ENCODE measurements at regions not wholly inside any gene's neighbourhood (a gene's known extent, or its start where the extent isn't known, plus 50 kb on each side); places are given as distances from the start of the nearest gene placed in this dataset.
"Not testable (repeated sequence)": the region's sequence is repeated elsewhere in the genome, so short reads cannot be mapped to it uniquely, and the experiment has no call there.

DNA sequence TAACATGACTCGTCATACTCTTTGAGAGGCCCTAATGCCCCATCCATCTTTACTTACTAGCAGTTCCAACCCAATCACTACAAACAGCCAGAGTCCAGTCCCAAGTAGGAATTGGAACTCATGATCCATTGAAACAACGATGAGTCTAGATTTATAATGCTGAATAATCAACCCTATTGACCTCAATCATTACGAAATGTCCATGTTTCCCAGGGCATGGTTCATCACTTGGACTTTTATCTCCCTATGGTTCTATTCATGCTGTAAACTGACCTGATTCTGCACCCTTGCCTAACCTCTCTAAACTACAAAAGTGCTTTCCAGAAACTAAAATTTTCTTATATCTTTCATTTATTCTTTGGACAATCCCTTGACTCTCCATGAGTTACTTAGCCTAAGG is 840.0 kb upstream of the B3GALT2 start:
- Mint-ChIP-seq H3K4me3 (ENCODE audit: unreplicated experiment) (no peak overlapping the region), H3K36me3 (ENCODE audit: unreplicated experiment) (no peaks in the 10 kb centered on the region), H3K27ac (ENCODE audit: unreplicated experiment) (no peak overlapping the region), H3K9me3 (ENCODE audit: unreplicated experiment) (peaks cover 3% of the 10 kb centered on the region), H3K4me1 (ENCODE audit: low read depth, unreplicated experiment) (no peaks in the 10 kb centered on the region), H3K27me3 (ENCODE audit: unreplicated experiment) (no peaks in the 10 kb centered on the region)
- no peak for DNase-seq
- TF ChIP-seq, protein P1, sequence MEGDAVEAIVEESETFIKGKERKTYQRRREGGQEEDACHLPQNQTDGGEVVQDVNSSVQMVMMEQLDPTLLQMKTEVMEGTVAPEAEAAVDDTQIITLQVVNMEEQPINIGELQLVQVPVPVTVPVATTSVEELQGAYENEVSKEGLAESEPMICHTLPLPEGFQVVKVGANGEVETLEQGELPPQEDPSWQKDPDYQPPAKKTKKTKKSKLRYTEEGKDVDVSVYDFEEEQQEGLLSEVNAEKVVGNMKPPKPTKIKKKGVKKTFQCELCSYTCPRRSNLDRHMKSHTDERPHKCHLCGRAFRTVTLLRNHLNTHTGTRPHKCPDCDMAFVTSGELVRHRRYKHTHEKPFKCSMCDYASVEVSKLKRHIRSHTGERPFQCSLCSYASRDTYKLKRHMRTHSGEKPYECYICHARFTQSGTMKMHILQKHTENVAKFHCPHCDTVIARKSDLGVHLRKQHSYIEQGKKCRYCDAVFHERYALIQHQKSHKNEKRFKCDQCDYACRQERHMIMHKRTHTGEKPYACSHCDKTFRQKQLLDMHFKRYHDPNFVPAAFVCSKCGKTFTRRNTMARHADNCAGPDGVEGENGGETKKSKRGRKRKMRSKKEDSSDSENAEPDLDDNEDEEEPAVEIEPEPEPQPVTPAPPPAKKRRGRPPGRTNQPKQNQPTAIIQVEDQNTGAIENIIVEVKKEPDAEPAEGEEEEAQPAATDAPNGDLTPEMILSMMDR (IDR thresholded peaks at IDR 0.05; ENCODE audit: partially characterized antibody, unreplicated experiment) = no peak

DNA sequence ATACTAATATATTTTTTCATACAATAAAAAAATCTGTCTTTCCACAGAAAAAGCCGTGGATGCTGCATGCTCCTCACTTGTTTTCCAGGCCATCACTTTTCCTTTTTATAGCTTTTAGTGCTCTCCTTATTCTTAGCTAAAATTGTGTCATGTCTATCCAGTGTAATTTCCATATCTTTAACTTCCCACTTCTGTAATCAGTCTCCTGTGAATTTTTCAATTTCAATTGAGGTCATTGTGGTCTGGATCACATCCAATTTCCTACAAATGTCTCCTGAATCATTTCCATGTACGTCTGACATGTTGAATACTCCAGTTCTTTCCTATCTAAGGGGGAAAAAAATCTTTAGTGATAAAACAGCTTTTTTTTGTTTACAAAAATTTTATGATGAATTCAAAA is 838.2 kb upstream of the B3GALT2 start:
- TF ChIP-seq, protein P1 (IDR thresholded peaks at IDR 0.05; ENCODE audit: partially characterized antibody, unreplicated experiment) = no peak
- no peaks in the 10 kb centered on the region for H3K4me1 Mint-ChIP-seq (ENCODE audit: low read depth, unreplicated experiment)
- H3K36me3 Mint-ChIP-seq (ENCODE audit: unreplicated experiment) = no peaks in the 10 kb centered on the region
- H3K27ac Mint-ChIP-seq (ENCODE audit: unreplicated experiment) = no peak overlapping the region
- no peak for DNase-seq
- H3K9me3 Mint-ChIP-seq (ENCODE audit: unreplicated experiment) = peaks cover 3% of the 10 kb centered on the region
- no peak overlapping the region for H3K4me3 Mint-ChIP-seq (ENCODE audit: unreplicated experiment)
- H3K27me3 Mint-ChIP-seq (ENCODE audit: unreplicated experiment) = no peaks in the 10 kb centered on the region

DNA sequence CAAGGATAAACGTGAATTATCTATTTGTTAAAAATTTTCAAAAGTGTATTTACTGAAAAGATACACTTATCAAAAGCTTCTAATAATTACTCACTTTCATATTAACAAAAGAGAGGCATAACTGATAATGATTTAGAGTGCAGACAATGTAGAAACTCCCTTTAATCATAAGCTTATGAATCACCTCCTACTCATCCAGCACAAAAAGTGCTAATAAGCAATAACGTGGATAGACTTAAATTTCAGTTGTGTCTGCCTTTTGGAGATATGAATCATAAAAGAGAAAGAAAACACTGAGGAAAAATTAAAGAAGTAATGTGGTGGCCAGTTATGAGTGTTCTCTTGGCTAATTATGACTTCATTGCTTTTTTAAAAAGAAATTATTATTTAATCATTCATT is 827.6 kb upstream of the B3GALT2 start:
- no peaks in the 10 kb centered on the region for H3K9me3 Mint-ChIP-seq (ENCODE audit: unreplicated experiment)
- H3K27me3 Mint-ChIP-seq (ENCODE audit: unreplicated experiment) = no peaks in the 10 kb centered on the region

DNA sequence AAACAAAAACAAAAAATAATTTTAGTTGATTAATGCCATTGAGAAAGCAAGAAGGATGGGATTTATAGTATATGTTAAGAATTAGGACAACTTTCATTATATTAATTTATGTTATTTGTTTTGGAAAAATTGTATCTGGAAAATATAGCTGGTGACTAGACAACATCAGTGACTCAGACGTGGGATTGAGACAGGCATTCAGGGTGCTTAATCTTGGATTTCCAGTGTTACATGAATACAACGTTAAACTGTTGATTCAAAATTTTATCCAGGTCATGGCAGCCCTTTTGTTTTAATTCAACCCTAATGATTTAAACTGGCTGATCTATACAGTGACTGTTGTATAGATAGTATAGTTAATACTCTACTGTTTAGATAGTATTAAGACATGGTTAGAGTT is 827.1 kb upstream of the B3GALT2 start:
- Mint-ChIP-seq H3K4me1 (ENCODE audit: low read depth, unreplicated experiment) (no peaks in the 10 kb centered on the region), H3K27ac (ENCODE audit: unreplicated experiment) (no peak overlapping the region), H3K4me3 (ENCODE audit: unreplicated experiment) (no peak overlapping the region), H3K9me3 (ENCODE audit: unreplicated experiment) (no peaks in the 10 kb centered on the region), H3K27me3 (ENCODE audit: unreplicated experiment) (no peaks in the 10 kb centered on the region), H3K36me3 (ENCODE audit: unreplicated experiment) (no peaks in the 10 kb centered on the region)
- no peak for DNase-seq
- TF ChIP-seq, protein P1 (IDR thresholded peaks at IDR 0.05; ENCODE audit: partially characterized antibody, unreplicated experiment) = no peak

More for the DNA sequence above, 827.6 kb upstream of the B3GALT2 start:
- Mint-ChIP-seq H3K36me3 (ENCODE audit: unreplicated experiment) (no peaks in the 10 kb centered on the region), H3K27ac (ENCODE audit: unreplicated experiment) (no peak overlapping the region), H3K4me3 (ENCODE audit: unreplicated experiment) (no peak overlapping the region), H3K4me1 (ENCODE audit: low read depth, unreplicated experiment) (no peaks in the 10 kb centered on the region)
- DNase-seq = no peak
- TF ChIP-seq, protein P1 (IDR thresholded peaks at IDR 0.05; ENCODE audit: partially characterized antibody, unreplicated experiment) = no peak

DNA sequence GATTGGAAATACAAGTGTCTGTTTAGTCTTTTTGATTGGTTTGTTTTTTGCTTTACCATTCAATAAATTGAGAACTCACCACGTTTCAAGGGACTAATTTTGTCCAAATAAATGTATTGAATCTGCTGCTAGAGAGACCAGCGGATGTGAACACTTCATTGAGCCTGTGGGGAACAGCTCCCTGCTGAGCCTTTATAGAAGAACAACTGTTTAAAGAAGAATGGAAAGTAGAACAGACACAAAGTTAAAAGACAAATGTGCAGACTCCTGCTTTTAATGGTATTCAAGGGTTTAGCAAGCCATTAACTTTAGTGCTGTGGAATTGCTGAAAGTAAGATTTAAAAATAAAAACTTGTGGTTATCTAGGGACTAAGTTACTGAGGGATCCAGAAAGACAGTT is 817.7 kb upstream of the B3GALT2 start:
- TF ChIP-seq, protein P1 (IDR thresholded peaks at IDR 0.05; ENCODE audit: partially characterized antibody, unreplicated experiment) = no peak
- H3K9me3 Mint-ChIP-seq (ENCODE audit: unreplicated experiment) = peaks cover 5% of the 10 kb centered on the region
- no peaks in the 10 kb centered on the region for H3K36me3 Mint-ChIP-seq (ENCODE audit: unreplicated experiment)
- H3K27ac Mint-ChIP-seq (ENCODE audit: unreplicated experiment) = no peak overlapping the region
- H3K4me1 Mint-ChIP-seq (ENCODE audit: low read depth, unreplicated experiment) = peaks cover 3% of the 10 kb centered on the region
- H3K4me3 Mint-ChIP-seq (ENCODE audit: unreplicated experiment) = no peak overlapping the region
- no peak for DNase-seq
- H3K27me3 Mint-ChIP-seq (ENCODE audit: unreplicated experiment) = peaks cover 2% of the 10 kb centered on the region

DNA sequence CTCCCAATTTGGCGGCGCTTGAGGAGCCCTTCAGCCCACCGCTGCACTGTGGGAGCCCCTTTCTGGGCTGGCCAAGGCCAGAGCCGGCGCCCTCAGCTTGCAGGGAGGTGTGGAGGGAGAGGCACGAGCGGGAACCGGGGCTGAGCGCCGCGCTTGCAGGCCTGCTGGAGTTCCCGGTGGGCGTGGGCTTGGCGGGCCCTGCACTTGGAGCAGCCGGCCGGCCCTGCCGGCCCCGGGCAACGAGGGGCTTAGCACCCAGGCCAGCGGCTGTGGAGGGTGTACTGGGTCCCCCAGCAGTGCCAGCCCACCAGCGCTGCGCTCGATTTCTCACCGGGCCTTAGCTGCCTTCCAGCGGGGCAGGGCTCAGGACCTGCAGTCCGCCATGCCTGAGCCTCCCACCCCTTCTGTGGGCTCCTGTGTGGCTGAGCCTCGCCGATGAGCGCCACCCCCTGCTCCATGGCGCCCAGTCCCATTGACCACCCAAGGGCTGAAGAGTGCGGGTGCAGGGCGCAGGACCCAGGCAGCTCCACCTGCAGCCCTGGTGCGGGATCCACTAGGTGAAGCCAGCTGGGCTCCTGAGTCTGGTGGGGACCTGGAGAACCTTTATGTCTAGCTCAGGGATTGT is 815.4 kb upstream of the B3GALT2 start:
- not testable (repeated sequence) for H3K4me3 Mint-ChIP-seq (ENCODE audit: unreplicated experiment); DNase-seq; H3K27ac Mint-ChIP-seq (ENCODE audit: unreplicated experiment); H3K27me3 Mint-ChIP-seq (ENCODE audit: unreplicated experiment); H3K9me3 Mint-ChIP-seq (ENCODE audit: unreplicated experiment); H3K36me3 Mint-ChIP-seq (ENCODE audit: unreplicated experiment); H3K4me1 Mint-ChIP-seq (ENCODE audit: low read depth, unreplicated experiment)
